Activated CD8-positive, alpha-beta memory T cell treated with anti-CD3 and anti-CD28 coated beads for 36 hours (primary cell): ENCODE measurements at regions not wholly inside any gene's neighbourhood (a gene's known extent, or its start where the extent isn't known, plus 50 kb on each side); places are given as distances from the start of the nearest gene placed in this dataset.

Experiments
- CTCF ChIA-PET: fragments of 350-600 bp; sonication (Branson Sonifier 250); formaldehyde crosslinking; loops from one replicate; lab custom pipeline; 2021; ENCODE audit warnings: antibody characterized with exemption; lab: Charles Lee
- POLR2A ChIA-PET: fragments of 350-600 bp; sonication (Branson Sonifier 250); formaldehyde crosslinking; loops from one replicate; lab custom pipeline; 2021; ENCODE audit warnings: antibody characterized with exemption; lab: Charles Lee

GRCh38 chr16:86330906-86331305 lies 179.4 kb upstream of the FOXF1 start:
- CTCF ChIA-PET: no interaction called here

GRCh38 chr16:86334079-86334635 lies 176.2 kb upstream of the FOXF1 start:
- ChIA-PET CTCF (no interaction called here), POLR2A (no interaction called here)

More at GRCh38 chr16:86330906-86331305, 179.4 kb upstream of the FOXF1 start:
- POLR2A ChIA-PET: no interaction called here

- ChIA-PET POLR2A (no interaction called here), CTCF (no interaction called here)
Measured at GRCh38 chr16:86335266-86336172, 174.8 kb upstream of the FOXF1 start.

GRCh38 chr16:86337138-86337537 lies 173.2 kb upstream of the FOXF1 start:
- ChIA-PET CTCF (interaction anchor here (1.0 kb wide), 1 partner anchor 183 kb away, joined by 3 read pairs; no protein-coding TSS in a partner anchor), POLR2A (no interaction called here)

GRCh38 chr16:86337581-86338402 lies 172.5 kb upstream of the FOXF1 start:
- CTCF ChIA-PET: interaction anchor here (1.0 kb wide), 1 partner anchor 182 kb away, joined by 3 read pairs; no protein-coding TSS in a partner anchor
- POLR2A ChIA-PET: no interaction called here

DNA sequence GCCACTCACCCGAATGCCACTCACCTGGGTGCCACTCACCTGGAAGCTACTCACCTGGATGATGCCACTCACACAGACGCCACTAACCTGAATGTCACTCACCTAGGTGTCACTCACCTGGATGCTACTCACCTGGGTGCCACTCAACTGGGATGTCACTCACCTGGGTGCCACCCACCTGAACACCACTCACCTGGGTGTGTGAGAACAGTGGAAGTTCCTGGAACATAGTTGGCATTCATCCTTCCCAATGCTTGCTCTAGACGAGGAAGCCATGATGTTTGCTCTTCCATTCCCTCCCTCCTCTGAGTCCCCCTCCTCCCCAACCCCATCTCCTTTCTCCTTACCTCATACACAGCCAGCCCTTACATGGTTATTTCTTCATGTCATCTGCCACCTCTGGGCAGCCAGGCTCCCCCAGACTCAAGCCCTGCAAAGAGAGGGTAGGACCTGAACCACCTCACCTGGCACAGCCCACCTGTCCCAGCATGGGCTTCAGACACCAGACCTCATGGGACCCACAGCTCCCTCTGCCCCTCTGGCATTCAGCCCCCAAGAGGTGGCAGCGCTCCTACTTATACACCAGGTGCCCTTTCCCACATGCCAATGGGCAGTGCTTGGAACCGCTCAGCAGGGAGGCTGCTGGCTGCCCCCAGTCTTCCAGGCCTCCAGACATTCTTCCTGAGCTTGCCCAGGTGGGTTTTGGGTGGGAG lies 171.8 kb upstream of the FOXF1 start:
- ChIA-PET POLR2A (no interaction called here), CTCF (no interaction called here)

- ChIA-PET POLR2A (no interaction called here), CTCF (no interaction called here)
Measured at GRCh38 chr16:86342161-86342834, 168.0 kb upstream of the FOXF1 start.

DNA sequence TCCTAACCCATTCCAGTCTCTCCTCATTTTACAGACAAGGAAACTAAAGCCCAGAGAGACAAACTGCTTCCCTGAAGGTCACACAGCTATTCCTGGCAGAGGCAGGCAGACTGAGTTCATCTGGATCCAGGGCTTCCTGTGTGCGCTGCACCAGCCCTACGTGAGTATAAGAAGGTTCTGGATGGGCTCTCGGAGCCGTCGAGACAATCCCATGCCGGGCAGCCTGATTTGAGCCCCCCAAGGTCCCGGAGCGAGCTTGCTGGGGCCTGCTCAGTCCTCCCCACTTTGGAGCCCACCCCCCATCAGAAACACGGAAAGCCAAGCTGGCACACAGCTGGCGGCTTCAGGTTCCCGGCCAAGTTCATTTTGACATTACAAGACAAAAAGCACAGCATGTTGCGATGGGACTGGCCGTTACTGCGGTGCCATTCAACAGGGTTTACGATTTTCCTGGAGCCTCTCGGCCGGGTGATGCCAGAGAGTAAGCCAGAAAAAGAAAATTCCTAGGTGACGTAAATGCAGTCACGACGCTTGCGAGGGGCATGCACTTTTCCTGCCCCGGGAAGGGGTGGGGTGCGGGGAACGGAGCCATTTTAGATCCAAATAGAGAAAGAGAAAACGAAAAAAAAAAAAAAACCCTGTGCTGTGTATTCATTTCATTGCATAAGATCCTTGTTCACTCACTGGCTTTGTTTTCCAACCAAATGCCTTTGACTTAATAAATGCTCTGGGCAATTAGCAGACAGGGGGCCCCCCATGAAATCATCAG lies 167.1 kb upstream of the FOXF1 start:
- POLR2A ChIA-PET: no interaction called here
- CTCF ChIA-PET: interaction anchor here (0.7 kb wide), 1 partner anchor 84 kb away, joined by 3 read pairs; no protein-coding TSS in a partner anchor

- CTCF ChIA-PET: interaction anchor here (0.7 kb wide), 1 partner anchor 83 kb away, joined by 3 read pairs; no protein-coding TSS in a partner anchor
- POLR2A ChIA-PET: no interaction called here
Measured at GRCh38 chr16:86343796-86344585, 166.3 kb upstream of the FOXF1 start.

GRCh38 chr16:86344586-86344871 lies 165.8 kb upstream of the FOXF1 start:
- POLR2A ChIA-PET: no interaction called here
- CTCF ChIA-PET: no interaction called here

DNA sequence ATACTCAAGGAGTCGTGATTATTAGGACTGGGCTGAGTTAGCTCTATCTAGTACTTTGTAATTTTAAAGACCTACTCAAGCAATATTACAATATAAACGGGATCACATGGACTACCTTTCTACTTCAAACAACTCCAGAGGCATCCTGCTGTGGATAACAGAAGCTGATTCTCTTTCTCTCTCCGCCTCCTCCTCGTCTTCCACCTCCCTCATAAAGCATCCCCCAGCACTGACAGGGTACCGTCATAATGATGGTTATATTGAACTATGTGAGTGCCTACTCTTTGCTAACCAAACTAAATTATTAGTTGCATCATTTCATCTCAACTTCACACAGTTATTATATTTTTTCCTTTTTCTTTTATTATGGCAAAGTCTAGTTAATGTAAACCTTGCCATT lies 165.4 kb upstream of the FOXF1 start:
- ChIA-PET POLR2A (no interaction called here), CTCF (no interaction called here)

- ChIA-PET CTCF (no interaction called here), POLR2A (no interaction called here)
Measured at GRCh38 chr16:86345516-86345915, 164.8 kb upstream of the FOXF1 start.

DNA sequence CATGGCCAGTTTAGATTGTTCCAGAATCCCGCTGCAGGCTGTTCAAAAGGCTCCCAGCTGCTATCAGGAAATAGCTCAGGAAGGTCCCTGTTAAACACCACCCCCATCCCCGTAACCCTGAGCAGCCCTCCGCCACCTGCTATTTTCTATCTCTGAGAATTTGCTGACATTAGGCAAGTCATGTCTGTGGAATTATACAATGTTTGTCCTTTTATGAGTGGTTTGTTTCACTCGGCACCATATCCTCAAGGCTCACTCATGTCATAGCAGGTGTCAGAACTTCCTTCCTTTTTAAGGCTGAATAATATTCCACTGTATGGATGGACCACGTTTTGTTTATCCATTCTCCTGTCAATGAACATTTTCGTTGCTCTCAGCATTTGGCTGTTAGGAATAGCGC lies 164.3 kb upstream of the FOXF1 start:
- ChIA-PET POLR2A (no interaction called here), CTCF (no interaction called here)

DNA sequence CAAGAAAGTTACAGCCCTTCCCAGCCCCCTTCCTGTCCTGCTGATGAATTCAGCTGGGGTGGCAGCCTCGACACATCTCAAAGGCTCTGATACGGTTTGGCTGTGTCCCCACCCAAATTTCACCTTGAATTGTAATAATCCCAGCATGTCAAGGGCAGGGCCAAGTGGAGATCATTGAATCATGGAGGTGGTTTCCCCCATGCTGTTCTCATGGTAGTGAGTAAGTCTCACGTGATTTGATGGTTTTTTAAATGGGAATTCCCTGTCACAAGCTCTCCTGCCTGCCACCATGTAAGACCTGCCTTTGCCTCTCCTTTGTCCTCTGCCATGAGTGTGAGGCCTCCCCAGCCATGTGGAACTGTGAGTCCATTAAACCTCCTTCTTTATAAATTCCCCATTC lies 163.2 kb upstream of the FOXF1 start:
- CTCF ChIA-PET: no interaction called here
- POLR2A ChIA-PET: no interaction called here

DNA sequence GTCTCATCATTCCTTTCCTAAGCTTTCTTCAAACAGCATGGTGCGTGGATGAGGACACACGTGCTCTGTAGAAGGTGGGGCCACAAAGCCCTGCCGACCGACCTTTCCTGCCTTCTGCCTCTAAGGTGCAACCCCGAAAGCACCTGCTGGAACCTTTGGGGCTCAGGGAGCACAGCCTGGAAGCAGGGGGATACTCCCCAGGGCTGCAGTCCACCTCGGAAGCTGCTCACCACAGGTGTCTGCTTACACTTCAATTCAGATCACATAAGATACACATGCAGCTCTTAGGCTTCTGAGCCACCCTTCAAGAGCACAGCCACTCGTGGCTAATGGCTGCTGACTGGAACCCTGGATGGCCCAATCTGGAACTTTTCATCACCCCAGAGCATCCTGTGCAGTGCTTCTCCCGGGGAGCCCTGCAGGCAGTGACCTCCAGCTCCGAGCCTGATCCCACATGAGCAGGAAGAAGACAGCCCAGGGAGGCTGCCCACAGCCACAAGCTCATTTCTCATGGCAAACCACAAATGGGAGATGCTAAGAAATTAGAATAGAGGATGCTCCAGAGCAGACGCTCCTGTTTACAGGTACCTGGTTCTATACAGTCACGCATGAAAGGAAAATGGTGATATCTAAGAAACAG lies 162.3 kb upstream of the FOXF1 start:
- ChIA-PET CTCF (no interaction called here), POLR2A (no interaction called here)

GRCh38 chr16:86349338-86349900 lies 160.9 kb upstream of the FOXF1 start:
- CTCF ChIA-PET: no interaction called here

GRCh38 chr16:86350289-86350688 lies 160.0 kb upstream of the FOXF1 start:
- CTCF ChIA-PET: no interaction called here
- POLR2A ChIA-PET: no interaction called here

More at GRCh38 chr16:86349338-86349900, 160.9 kb upstream of the FOXF1 start:
- POLR2A ChIA-PET: no interaction called here
